Stimulated activated CD8-positive, alpha-beta memory T cell treated with anti-CD3 and anti-CD28 coated beads, Interleukin-7, amount 100 ng/mL, for 48 hours (primary cell): ENCODE measurements at regions not wholly inside any gene's neighbourhood (a gene's known extent, or its start where the extent isn't known, plus 50 kb on each side); places are given as distances from the start of the nearest gene placed in this dataset.

Experiments used
- DNase-seq, 2 donors: peaks; one replicate each; pipeline ENCODE4 v3.0.0-alpha.2; 2020; ENCODE audit warnings: low read depth in 1 of 2; ENCODE audit errors: extremely low read depth in 1 of 2

DNA sequence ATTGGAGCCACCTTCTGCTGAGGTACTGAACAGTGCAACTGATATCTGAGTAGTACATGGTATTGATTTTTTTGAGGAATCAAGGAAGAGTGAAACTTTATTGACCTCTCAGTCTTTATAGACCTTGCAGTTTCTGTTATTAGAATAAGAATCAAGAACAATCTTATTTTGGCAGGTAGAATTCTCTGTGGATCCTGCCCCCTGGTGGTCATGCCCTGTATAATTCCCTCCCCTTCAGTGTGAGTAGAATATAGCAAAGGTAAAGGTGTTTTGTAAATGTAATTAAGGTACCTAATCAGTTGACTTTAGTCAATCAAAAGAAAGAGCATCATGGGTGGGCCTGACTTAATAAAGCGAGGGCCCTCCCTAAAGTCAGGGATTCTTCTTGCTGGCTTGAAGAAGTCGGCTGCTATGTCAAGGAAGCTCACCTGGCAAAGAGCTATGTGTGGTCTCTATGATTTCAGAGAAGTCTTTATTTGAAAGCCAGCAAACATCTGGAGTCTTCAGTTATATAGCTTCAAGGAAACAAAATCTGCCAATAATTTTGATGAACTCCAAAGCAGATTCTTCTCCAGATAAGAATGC lies 142.8 kb downstream of the LSM5 start:
- peak in 1 of 2 donors; percentile 9 for DNase-seq

DNA sequence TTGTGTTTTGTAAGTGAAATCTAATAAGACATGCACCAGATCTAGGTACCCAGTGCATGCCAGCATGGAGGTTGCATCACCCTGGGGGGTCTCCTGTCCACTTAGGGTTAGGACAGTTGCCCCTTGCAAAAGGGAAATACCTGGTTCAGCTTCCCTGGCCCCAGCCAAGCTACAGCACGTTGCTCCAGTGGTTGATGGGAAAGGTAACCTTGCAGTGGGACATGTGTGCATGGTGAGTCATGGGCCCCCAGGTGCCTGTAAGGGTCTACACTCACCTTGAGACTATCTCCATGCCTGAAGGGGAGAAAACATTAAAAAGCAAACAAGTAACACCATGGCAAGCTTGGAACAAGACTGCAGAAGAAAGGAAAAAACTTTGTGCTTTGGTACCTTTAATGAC lies 143.9 kb downstream of the LSM5 start:
- no peak for DNase-seq

DNA sequence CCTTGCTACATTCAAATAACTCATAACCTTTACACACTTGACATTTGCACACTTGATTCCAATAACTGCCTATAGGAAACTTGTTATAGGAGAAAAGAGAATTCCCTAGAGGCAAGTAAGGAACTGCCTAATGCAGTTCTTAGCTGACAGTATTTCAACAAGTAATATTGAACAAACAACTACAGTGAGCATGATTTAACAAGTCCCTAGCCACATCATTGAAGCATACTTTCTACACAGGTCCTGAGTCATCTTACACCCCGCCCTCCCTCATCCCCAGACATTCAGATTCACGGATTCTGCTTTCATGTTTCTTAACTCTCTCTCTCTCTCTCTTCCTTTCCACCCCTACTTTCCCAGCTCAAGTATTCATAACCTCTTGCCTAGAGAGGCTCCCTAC lies 153.5 kb downstream of the LSM5 start:
- DNase-seq, result no peak

DNA sequence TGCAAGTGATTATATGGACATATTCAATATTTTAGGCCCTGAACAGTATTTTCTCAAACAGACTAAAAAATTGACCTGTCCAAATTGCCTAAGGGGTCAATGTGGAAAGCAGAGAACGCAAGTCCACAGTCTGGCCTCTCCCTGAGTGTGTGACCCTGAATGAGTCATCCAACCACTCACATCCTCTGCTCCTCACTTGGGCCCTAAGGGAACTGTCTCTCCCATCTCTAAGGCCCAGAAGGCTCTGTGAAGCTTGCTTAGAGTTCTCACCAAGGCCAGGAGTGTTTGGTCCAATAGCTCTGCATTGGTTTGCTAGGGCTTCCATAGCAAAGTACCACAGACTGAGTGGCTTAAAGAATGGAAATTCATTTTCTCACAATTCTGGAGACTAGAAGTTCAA lies 155.1 kb downstream of the LSM5 start:
- no peak for DNase-seq

DNA sequence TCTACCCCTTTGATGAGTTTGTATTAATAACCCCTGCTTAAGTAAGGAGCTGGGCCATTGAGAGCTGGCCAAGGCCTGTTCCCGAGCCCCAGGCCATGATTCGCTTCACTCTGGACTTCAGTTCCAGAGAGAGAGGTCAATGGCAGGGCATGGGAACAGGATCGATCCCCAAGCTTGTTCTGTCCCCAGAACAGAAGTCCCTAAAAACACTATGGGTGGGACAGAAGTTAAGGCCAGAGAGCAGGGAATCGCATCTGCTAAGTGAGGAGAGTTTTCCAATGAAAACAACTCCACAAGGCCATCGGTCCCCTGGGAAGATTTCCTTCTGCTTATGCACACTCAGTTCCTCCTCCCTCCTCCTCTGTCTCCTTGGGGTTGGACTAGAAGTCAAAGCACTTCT lies 159.6 kb downstream of the LSM5 start:
- DNase-seq, result no peak

DNA sequence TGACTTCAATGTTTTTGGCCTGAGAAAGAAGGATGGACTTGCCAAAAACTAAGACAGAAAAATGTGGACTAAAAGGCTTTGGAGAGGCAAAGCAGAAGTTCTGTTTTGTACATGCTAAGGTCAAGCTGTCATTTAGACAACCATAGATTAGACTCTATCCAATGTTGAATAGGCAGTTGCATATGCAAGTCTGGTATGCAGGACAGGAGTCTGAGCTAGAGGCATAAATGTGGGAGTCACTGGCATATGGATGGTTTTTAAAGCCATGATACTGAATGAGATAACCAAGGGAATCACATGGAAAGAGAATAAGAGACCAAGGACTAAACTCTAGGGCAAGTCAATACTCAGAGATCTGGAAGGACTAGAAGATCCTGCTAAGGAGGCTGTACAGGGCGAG lies 164.1 kb downstream of the LSM5 start:
- no peak for DNase-seq

DNA sequence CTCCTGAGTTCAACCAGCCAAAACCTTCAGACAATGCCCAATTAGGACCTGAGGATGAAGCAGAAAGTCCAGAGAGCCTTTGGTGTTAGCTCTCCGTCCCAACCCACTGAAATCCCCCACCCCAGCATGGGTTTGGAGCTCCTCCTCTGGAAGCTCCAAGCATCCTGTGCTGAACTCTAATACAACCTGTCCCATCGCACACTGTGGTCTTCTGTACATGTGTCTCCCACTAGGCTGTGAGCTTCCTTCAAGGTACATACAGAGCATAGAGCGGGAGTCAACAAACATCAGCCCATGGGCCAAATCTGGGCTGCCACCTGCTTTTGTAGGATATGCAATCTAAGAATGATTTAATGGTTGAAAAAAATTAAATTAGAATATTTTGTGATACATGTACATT lies 166.5 kb downstream of the LSM5 start:
- no peak for DNase-seq

DNA sequence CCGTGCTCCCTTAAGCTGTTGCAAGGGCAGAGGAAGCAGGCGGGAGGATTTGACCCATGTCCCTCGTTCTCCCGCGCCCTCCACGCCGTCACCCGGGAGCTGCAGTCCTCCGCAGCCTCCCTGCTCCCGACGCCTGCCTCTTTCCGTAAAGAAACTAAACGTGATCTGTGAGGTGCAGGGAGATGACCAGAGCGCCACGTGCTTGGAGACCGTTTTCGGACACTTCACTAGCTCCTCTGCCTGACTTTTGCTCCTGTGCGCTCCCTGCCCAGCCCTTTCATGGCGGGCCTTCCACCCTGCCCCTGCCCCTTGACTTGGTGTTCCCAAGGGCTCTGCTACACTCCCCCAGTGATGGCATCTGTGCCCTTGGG lies 171.2 kb downstream of the LSM5 start:
- no peak for DNase-seq

DNA sequence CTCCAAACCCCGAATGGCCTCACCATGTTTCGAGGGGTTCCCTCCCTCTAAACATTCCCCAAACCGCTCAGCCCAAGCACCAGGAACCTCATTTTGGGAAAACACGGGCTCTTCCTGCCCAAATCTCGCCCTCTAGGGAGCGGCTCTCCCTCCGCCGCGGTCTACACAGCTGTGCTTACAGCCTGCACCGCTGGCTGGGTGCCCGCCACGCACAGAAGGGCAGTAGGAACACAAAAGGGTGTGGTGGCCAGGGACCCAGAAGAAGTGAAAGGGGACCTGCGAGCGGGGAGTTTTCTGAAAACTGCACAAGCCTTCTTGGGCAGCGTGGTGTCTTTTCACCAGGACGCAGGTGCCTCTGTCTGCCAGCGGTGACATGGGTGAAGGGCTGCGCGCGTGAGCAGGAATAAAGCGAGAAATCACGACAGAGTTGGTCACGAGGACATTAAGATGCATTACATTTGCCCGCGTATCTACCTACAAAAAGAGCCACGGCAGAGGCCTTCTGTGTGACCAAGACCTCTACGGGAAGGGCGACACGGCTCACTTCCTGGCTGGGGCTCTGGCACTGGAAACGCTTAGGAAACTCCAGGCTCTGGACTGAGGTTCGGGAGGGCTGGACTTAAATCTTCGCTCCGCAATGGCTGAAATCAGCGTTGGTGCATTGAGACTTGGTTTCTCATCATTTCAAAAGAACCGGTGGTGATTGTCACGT lies 171.7 kb downstream of the LSM5 start:
- DNase-seq, result no peak

DNA sequence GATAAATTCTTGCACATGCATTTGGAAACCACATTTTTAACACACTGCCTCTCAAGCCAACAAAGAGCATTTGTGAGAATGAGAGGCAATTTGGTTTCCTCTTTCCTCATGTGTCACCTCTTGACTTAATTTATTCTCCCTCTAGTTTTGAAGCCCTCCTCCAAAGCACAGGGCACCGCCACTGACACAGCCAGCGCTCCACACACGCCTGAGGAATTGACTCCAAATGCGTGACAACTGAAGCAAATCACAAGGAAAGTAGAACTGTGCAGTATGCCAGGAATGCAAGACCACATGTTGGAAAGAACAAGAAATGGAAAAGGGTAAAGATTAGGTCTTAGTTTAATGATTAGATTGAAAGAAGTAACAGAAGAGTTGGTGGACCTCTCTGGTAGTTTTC lies 173.3 kb downstream of the LSM5 start:
- DNase-seq, result no peak

DNA sequence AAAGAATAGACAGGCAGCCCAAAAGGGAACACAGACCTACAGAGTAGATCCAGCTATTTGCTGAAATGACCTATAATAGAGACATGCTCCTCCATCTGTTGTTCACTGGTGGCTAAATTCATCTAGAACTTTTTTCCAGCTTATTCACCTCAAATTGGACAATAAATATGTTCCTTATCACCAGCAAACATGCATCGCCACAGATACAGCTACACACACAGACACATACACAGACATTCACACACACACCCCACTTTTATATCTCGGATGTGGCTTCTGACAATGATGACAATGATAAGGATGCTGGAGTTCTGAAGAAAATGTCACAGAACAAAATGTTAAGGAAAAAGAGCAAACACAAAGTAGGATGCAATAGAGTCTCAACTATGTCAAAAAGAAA lies 175.4 kb downstream of the LSM5 start:
- no peak for DNase-seq

DNA sequence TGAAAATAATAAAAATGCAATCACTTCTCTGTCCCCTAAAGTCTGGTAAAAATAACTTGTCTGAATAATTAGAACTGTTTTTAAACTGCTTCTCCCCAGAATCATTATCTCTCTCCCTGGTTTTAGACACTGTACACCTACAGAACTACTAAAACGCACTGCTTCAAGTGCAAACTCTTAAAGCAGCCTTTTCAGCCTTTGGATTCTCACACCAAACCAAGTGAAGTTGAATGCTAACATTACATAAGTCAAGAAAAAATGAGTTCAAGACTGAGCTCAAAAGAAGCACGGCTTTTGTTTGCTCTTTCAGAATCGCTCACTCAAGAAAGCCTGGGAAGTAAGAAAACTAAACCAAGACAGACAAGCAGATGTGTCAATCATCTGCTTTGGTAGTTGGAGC lies 188.8 kb downstream of the LSM5 start:
- DNase-seq, result no peak

DNA sequence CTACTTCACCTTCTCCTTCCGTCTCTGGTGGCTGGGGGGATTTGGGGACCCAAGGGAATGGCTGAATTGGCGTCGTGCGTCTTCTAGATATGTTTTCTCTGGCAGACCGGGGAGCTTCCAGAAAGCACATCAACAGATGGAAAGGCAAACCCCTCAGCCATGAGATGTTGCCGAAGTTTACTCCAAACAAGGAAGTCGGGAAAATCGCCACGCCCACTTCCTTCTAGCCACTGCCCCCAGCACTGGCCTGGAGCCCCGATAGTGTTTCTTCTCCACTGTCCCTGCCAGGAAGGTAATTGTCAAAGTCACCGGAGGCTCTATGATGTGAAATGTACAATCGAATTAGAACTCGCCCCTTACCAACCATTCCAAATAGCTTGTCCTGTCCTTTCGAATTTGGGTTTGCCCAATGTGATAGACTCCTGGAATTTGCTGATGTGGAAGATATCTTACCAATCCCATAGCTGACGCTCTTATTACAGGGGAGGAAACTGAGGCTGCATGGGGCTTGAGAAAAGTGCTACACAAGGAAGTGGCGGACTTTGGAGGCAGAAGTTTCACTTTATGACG lies 191.0 kb downstream of the LSM5 start:
- DNase-seq, result no peak

DNA sequence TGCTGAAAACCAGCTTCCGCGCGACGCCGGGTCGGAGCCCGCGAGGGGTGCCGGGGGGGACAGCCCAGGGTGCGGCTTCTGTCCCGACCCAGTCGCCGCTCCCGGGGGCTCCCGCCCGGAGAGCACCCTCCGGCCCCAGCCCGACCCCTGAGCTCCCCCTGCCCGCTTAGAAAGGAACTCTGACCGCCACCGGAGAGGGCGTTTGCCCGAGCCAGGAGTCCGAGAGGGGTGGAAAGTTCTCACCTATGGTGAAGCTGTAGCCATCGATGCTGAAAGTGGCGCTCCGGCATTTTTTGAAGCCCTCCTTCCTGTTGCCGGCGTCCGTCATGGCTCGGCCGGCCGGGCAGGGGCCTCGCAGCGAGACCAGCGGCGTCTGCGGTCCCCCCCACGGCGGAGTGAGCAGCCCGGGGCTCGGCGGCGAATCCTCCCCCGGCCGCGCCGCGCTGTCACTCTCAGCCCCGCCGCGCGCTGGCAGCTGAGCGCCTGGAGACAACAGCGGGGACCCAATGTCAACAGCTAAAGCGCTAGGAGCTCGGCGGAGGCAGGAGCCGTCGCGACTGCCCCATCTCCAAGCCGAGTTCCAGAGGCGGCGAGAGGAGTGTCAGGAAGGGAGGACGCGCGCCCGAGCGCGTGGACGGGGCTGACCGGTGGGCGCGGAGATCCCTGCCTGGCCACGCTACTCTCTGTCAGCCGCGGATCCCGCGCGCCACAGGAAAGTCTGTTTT lies 191.6 kb downstream of the LSM5 start:
- no peak for DNase-seq

DNA sequence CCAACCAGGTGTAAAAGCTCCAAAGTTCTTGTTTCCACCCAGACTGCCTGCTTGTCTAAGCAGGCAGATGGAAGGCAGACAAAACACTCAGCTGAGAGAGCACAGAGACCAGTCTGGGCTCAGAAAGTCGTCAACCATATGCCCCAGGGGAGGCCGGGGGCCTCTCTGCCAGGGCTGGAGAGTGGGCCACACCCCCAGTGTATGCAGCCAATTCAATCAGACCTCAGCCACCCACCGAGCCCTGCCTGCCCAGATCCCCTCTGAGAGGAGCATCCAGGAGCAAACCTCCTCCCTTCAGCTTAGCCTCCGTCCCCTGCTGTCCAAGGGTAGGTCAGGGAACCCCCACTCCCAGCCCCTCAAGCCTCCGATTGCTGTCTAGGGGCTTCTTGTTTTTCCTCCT lies 196.3 kb downstream of the LSM5 start:
- no peak for DNase-seq

DNA sequence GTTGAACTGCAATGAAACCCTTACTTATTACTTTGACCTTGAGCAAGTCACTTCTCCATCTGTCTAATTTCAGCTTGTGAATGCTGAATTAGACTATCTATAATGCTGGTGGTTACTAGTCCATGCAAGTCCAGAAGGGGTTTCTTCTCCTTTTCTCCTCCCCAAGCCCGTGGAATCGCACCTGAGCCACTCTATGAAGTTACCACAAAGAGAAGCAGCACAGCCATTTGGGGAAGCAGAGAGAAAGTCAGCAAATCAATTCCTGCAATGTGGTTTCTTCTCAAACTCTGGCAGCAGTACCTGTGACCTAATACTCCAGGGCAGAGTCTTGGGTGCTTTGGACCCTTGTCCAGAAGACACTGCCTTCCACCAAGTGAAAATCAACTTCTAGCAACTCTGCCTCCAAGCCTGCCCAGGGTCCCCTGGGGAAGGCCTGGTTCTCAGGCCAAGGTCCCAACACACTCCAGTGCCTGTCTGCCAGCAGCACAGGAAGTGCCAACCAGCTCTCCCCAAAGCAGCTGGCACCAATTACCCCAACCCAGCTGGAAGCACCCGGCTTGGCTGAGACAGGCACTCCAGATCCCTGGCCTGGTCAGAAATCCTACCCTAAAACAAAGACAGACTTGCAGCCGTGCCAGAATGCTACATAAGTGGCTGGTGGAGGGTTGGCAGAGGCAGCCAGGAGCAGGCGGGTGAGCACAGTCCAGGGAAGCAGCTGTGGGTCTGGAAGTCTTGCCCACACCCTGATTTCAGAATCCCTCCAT lies 200.3 kb downstream of the LSM5 start:
- DNase-seq, result no peak

DNA sequence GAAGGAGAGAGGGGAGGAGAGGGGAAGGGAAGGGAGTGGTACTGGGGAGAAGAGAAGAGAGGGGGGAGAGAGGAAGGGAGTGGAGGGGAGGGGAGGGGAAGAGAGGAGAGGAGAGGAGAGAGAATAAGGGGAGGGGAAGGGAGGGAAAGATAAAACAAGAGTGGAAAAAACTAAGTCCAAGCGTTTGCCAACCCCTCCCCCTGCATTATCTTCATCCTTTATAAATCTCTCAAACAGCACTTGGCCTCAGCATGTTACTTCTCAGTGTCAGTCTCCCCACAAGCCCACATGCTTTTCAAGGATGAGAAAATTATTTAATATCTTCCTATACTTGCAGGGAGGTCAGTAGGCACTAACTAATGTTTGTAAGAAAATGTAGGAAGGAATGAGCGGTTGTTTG lies 204.5 kb downstream of the LSM5 start:
- no peak for DNase-seq

DNA sequence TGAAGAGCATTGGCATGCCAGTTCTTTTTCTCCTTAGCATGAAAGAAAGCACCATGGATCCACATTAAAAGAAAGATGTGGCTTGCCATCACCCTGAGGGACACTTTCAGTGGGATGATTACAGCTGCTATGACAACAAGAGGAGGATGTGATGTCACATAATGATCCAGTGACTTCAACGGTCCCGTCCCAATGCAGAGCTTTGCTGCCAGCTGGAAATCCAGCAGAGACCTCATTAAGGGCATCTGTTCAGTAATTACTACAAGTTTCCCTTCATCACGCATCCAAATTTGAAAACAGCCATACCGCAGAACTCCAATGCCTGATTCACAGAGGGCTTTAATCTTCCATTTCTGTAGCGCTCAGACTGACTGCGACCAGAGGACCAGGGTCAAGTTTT lies 206.6 kb downstream of the LSM5 start:
- DNase-seq, result no peak

DNA sequence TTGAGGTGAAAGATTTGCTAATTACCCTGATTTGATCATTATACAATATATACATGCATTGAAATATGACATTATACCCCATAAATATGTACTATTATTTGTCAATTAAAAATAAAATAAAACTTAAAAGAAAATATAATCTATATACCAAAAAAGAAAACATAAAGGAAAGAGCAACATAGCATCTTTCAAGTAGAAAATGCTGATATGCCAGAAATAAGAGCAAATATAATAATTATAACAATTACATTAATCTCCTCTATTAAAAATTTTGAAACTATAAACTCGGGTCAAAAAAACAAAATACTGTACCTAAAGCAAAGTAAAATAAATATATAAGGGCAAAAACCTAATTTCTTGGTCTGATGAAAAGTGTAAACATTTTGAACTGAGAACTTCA lies 209.3 kb upstream of the PDE1C start:
- no peak for DNase-seq

DNA sequence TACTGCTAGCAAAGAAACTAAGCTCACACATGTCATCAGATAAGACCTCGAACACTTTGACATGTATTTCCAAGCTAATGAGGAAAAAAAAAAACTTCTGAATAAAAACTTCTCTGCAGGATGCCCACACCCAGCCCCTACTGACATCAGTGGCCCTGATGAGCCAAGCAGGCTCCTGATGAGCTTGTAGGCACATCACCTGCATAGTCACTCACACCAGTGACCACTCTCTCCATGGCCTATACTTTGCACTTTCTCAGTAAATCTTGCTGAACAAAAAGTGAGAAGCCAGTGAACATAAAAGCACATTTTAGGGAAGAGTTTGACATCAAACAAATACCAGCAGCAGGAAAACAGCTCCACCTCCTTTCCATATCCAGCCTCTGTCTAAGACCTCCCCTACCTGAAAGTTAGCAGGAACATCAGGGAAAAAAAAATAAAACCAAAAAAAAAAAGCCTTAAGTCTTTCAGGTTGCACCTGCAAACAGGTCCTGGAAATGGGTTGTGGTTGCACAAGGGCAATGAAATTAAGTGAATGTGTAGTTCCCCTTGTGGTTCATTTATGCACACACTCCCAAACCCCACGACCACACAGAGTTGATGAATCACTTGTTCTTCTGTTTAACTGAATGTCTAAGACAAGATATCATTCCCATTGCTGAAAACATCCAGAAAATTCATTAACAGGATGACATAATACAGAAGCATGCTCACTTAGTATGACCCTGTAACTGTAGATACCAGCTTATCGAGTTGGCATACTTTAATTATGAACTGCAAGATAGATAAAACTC lies 205.2 kb upstream of the PDE1C start:
- DNase-seq, result no peak

DNA sequence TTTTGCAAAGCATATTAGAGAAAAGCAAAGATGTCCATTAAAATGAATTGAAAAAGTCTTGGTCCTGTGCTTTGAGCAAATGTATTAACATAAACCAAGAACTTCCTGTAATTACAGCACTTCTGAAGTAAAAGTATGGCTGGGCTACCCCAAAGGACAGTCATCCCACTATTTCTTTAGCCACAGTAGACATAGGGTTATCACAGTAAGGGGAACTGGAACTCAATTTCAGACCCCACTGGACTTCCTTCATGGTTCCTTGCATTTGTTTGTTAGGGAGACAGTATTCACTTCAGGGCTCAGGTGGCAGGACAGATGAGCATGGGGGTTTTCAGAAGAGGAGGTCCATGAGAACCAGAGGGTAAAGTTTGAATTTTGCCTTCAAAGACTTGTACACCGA lies 203.1 kb upstream of the PDE1C start:
- no peak for DNase-seq
